Ureter (tissue), 1 donor: ENCODE measurements at regions not wholly inside any gene's neighbourhood (a gene's known extent, or its start where the extent isn't known, plus 50 kb on each side); places are given as distances from the start of the nearest gene placed in this dataset.
"Not testable (repeated sequence)": the region's sequence is repeated elsewhere in the genome, so short reads cannot be mapped to it uniquely, and the experiment has no call there.

Experiments
- DNase-seq: peaks from one replicate; pipeline ENCODE4 v3.0.0-alpha.2; 2020; ENCODE audit warnings: low spot score
- donor health status: DM: yes; HTN: yes; CAD: no.

- no peak for DNase-seq
Observed at GRCh38 chrX:128619490-128619889, 567.3 kb upstream of the ACTRT1 start.

- DNase-seq, result no peak
Observed at GRCh38 chrX:128616933-128617332, 564.7 kb upstream of the ACTRT1 start.

- not testable (repeated sequence) for DNase-seq
Observed at GRCh38 chrX:128606817-128607216, 554.6 kb upstream of the ACTRT1 start.

GRCh38 chrX:128606357-128606756 lies 554.2 kb upstream of the ACTRT1 start:
- not testable (repeated sequence) for DNase-seq

- no peak for DNase-seq
Observed at GRCh38 chrX:128601706-128602105, 549.5 kb upstream of the ACTRT1 start.

- DNase-seq, result no peak
Observed at GRCh38 chrX:128599632-128600031, 547.4 kb upstream of the ACTRT1 start.

GRCh38 chrX:128582036-128582435 lies 529.8 kb upstream of the ACTRT1 start:
- no peak for DNase-seq

GRCh38 chrX:128581615-128582014 lies 529.4 kb upstream of the ACTRT1 start:
- no peak for DNase-seq

- no peak for DNase-seq
Observed at GRCh38 chrX:128543114-128543513, 490.9 kb upstream of the ACTRT1 start.

GRCh38 chrX:128518508-128518907 lies 466.3 kb upstream of the ACTRT1 start:
- no peak for DNase-seq

GRCh38 chrX:128517691-128518090 lies 465.5 kb upstream of the ACTRT1 start:
- DNase-seq, result no peak

- DNase-seq, result no peak
Observed at GRCh38 chrX:128504496-128504895, 452.3 kb upstream of the ACTRT1 start.

- DNase-seq, result no peak
Observed at GRCh38 chrX:128464116-128464515, 411.9 kb upstream of the ACTRT1 start.

GRCh38 chrX:128460835-128461234 lies 408.6 kb upstream of the ACTRT1 start:
- DNase-seq, result no peak

- no peak for DNase-seq
Observed at GRCh38 chrX:128458888-128459287, 406.7 kb upstream of the ACTRT1 start.

- DNase-seq, result no peak
Observed at GRCh38 chrX:128457674-128458073, 405.5 kb upstream of the ACTRT1 start.

GRCh38 chrX:128439159-128439558 lies 387.0 kb upstream of the ACTRT1 start:
- DNase-seq, result no peak

- no peak for DNase-seq
Observed at GRCh38 chrX:128438082-128438481, 385.9 kb upstream of the ACTRT1 start.

GRCh38 chrX:128436397-128437103 lies 384.3 kb upstream of the ACTRT1 start:
- DNase-seq, result no peak

- DNase-seq, result no peak
Observed at GRCh38 chrX:128425546-128425945, 373.3 kb upstream of the ACTRT1 start.

- DNase-seq, result no peak
Observed at GRCh38 chrX:128408842-128409241, 356.6 kb upstream of the ACTRT1 start.

- no peak for DNase-seq
Observed at GRCh38 chrX:128396601-128397000, 344.4 kb upstream of the ACTRT1 start.

- DNase-seq, result not testable (repeated sequence)
Observed at GRCh38 chrX:128383846-128384245, 331.6 kb upstream of the ACTRT1 start.

- no peak for DNase-seq
Observed at GRCh38 chrX:128365492-128365891, 313.3 kb upstream of the ACTRT1 start.
